GM18861 (cell line): ENCODE measurements at regions not wholly inside any gene's neighbourhood (a gene's known extent, or its start where the extent isn't known, plus 50 kb on each side); places are given as distances from the start of the nearest gene placed in this dataset.

Experiments used
- ATAC-seq: cut with Tn5 transposase; IDR thresholded peaks from one replicate; pipeline ENCODE4 v1.9.1; 2021; ENCODE audit not compliant: unreplicated experiment

GRCh38 chr12:66903782-66904396 is 225.0 kb upstream of the GRIP1 start:
- ATAC-seq = no peak

- ATAC-seq = no peak
These were observed 226.3 kb upstream of the GRIP1 start for GRCh38 chr12:66905201-66905600.

GRCh38 chr12:66910366-66910974 is 231.6 kb upstream of the GRIP1 start:
- no peak for ATAC-seq

GRCh38 chr12:66915306-66915904 is 236.5 kb upstream of the GRIP1 start:
- ATAC-seq = no peak

- ATAC-seq = no peak
These were observed 237.3 kb upstream of the GRIP1 start for GRCh38 chr12:66916189-66916588.

- ATAC-seq = no peak
These were observed 240.6 kb upstream of the GRIP1 start for GRCh38 chr12:66919466-66919865.

GRCh38 chr12:66920205-66920604 is 241.3 kb upstream of the GRIP1 start:
- ATAC-seq = no peak

- no peak for ATAC-seq
These were observed 242.3 kb upstream of the GRIP1 start for GRCh38 chr12:66921151-66921550.

GRCh38 chr12:66925083-66925482 is 246.2 kb upstream of the GRIP1 start:
- ATAC-seq = no peak

GRCh38 chr12:66929121-66929520 is 250.2 kb upstream of the GRIP1 start:
- no peak for ATAC-seq

GRCh38 chr12:66931091-66931490 is 252.2 kb upstream of the GRIP1 start:
- ATAC-seq = no peak

GRCh38 chr12:66932126-66932525 is 253.2 kb upstream of the GRIP1 start:
- no peak for ATAC-seq

GRCh38 chr12:66934302-66935062 is 255.6 kb upstream of the GRIP1 start:
- ATAC-seq = no peak

- no peak for ATAC-seq
These were observed 262.3 kb upstream of the GRIP1 start for GRCh38 chr12:66941150-66941549.

- ATAC-seq = no peak
These were observed 264.0 kb upstream of the GRIP1 start for GRCh38 chr12:66942741-66943465.

- no peak for ATAC-seq
These were observed 265.5 kb upstream of the GRIP1 start for GRCh38 chr12:66944365-66944764.

- ATAC-seq = no peak
These were observed 266.4 kb upstream of the GRIP1 start for GRCh38 chr12:66945189-66945817.

GRCh38 chr12:66947119-66947518 is 268.2 kb upstream of the GRIP1 start:
- ATAC-seq = no peak

GRCh38 chr12:66952668-66953067 is 273.8 kb upstream of the GRIP1 start:
- ATAC-seq = no peak

- no peak for ATAC-seq
These were observed 277.4 kb upstream of the GRIP1 start for GRCh38 chr12:66956300-66956699.

- ATAC-seq = no peak
These were observed 280.4 kb upstream of the GRIP1 start for GRCh38 chr12:66959276-66959675.
